ENCODE measurements at regions not wholly inside any gene's neighbourhood (a gene's known extent, or its start where the extent isn't known, plus 50 kb on each side); places are given as distances from the start of the nearest gene placed in this dataset.

- H3K4me3 ChIP-seq, result no peak overlapping the region
- intact Hi-C loops (cut with DNase I; ENCODE audit: low total_unique reads), result no loop called here
- no peaks in the 10 kb centered on the region for H3K36me3 ChIP-seq
- DNase-seq, result no peak
- no peaks in the 10 kb centered on the region for H3K4me1 ChIP-seq
- no peaks in the 10 kb centered on the region for H3K9me3 ChIP-seq
- H3K27me3 ChIP-seq, result no peaks in the 10 kb centered on the region
- no peak overlapping the region for H3K27ac ChIP-seq
- TF ChIP-seq CTCF (IDR thresholded peaks at IDR 0.05), result no peak
- no peak for TF ChIP-seq POLR2A (IDR thresholded peaks at IDR 0.05)
Observed at GRCh38 chr1:70811815-70812214, 235.8 kb downstream of the PTGER3 start.

- TF ChIP-seq POLR2A (IDR thresholded peaks at IDR 0.05), result no peak
- TF ChIP-seq CTCF (IDR thresholded peaks at IDR 0.05), result no peak
- Histone ChIP-seq H3K4me3 (no peak overlapping the region), H3K9me3 (no peaks in the 10 kb centered on the region), H3K4me1 (no peaks in the 10 kb centered on the region), H3K27ac (no peak overlapping the region), H3K27me3 (no peaks in the 10 kb centered on the region), H3K36me3 (no peaks in the 10 kb centered on the region)
- intact Hi-C loops (cut with DNase I; ENCODE audit: low total_unique reads), result no loop called here
- no peak for DNase-seq
Observed at GRCh38 chr1:70812442-70813109, 235.0 kb downstream of the PTGER3 start.

GRCh38 chr1:70818401-70818800, 229.2 kb downstream of the PTGER3 start:
- H3K27me3 ChIP-seq, result no peaks in the 10 kb centered on the region
- no peaks in the 10 kb centered on the region for H3K9me3 ChIP-seq
- H3K36me3 ChIP-seq, result no peaks in the 10 kb centered on the region
- TF ChIP-seq CTCF (IDR thresholded peaks at IDR 0.05) (no peak), POLR2A (IDR thresholded peaks at IDR 0.05) (no peak)
- H3K4me3 ChIP-seq, result no peak overlapping the region
- DNase-seq, result no peak
- peaks cover 0 to 5% of the 10 kb centered on the region in 2 donors for H3K4me1 ChIP-seq
- peak overlapping the region in 1 of 2 donors; percentile 6 for H3K27ac ChIP-seq
- intact Hi-C loops (cut with DNase I; ENCODE audit: low total_unique reads), result no loop called here

GRCh38 chr1:70819231-70819630, 228.4 kb downstream of the PTGER3 start:
- no peaks in the 10 kb centered on the region for H3K36me3 ChIP-seq
- no peak for TF ChIP-seq POLR2A (IDR thresholded peaks at IDR 0.05)
- no peak for TF ChIP-seq CTCF (IDR thresholded peaks at IDR 0.05)
- H3K27ac ChIP-seq, result peak overlapping the region; percentile 17 to 24
- peaks cover 0 to 5% of the 10 kb centered on the region in 2 donors for H3K4me1 ChIP-seq
- intact Hi-C loops (cut with DNase I; ENCODE audit: low total_unique reads), result no loop called here
- no peaks in the 10 kb centered on the region for H3K27me3 ChIP-seq
- H3K9me3 ChIP-seq, result no peaks in the 10 kb centered on the region
- H3K4me3 ChIP-seq, result no peak overlapping the region
- DNase-seq, result no peak

GRCh38 chr1:70819785-70820184, 227.8 kb downstream of the PTGER3 start:
- TF ChIP-seq CTCF (IDR thresholded peaks at IDR 0.05), result no peak
- no peak for TF ChIP-seq POLR2A (IDR thresholded peaks at IDR 0.05)
- H3K27ac ChIP-seq, result peak overlapping the region; percentile 8 to 24
- H3K9me3 ChIP-seq, result no peaks in the 10 kb centered on the region
- H3K27me3 ChIP-seq, result no peaks in the 10 kb centered on the region
- no peak overlapping the region for H3K4me3 ChIP-seq
- DNase-seq, result no peak
- intact Hi-C loops (cut with DNase I; ENCODE audit: low total_unique reads), result no loop called here
- H3K4me1 ChIP-seq, result peaks cover 0 to 5% of the 10 kb centered on the region in 2 donors
- no peaks in the 10 kb centered on the region for H3K36me3 ChIP-seq
